ENCODE measurements at regions not wholly inside any gene's neighbourhood (a gene's known extent, or its start where the extent isn't known, plus 50 kb on each side); places are given as distances from the start of the nearest gene placed in this dataset.
"Not testable (repeated sequence)": the region's sequence is repeated elsewhere in the genome, so short reads cannot be mapped to it uniquely, and the experiment has no call there.

DNA sequence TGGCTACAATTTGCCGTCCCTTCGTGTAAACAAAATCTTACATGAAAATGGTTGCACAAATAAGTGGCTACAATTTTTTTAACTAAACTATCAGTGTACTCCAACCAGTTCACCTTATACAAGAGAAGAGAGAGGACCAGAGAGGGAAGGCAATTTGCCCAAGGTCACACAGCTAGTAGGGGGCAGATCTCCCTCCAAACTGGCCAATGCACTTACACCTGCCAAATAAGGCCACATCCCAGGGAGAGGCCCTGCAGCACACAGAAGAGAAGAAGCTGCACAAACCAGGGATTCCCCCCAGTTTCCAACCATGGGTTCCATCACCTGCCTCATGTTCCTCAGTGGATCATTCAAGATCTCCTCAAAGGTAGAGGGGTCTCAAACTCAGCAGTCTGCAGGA, 349.9 kb downstream of the SOX9 start:
- H3K4me1 Mint-ChIP-seq, result no peaks in the 10 kb centered on the region
- H3K36me3 Mint-ChIP-seq, result no peaks in the 10 kb centered on the region
- Histone ChIP-seq H3K9me3 (ENCODE audit: control insufficient read depth, insufficient read depth, low read length) (no peaks in the 10 kb centered on the region), H3K4me1 (ENCODE audit: control insufficient read depth, insufficient read depth, low read length) (no peaks in the 10 kb centered on the region), H3K27me3 (ENCODE audit: control insufficient read depth, insufficient read depth, low read length) (no peaks in the 10 kb centered on the region), H3K36me3 (ENCODE audit: control insufficient read depth, insufficient read depth, low read length) (no peaks in the 10 kb centered on the region), H3K4me3 (ENCODE audit: low read length) (no peak overlapping the region), H3K27ac (ENCODE audit: low read length) (no peak overlapping the region)
- H3K27me3 Mint-ChIP-seq (ENCODE audit: low read depth in 2 of 2), result peaks cover 4 to 7% of the 10 kb centered on the region in 2 donors
- no peak overlapping the region for H3K4me3 Mint-ChIP-seq
- H3K9me3 Mint-ChIP-seq, result no peaks in the 10 kb centered on the region
- intact Hi-C loops (cut with micrococcal nuclease), result no loop called here
- no peak for TF ChIP-seq CTCF (IDR thresholded peaks at IDR 0.05)
- ATAC-seq, result no peak
- 100% methylated on average over 2 of the region's 2 CpGs for WGBS (ENCODE audit: insufficient coverage)
- H3K27ac Mint-ChIP-seq, result no peak overlapping the region
- DNase-seq, result no peak

- Mint-ChIP-seq H3K9me3 (no peaks in the 10 kb centered on the region), H3K36me3 (no peaks in the 10 kb centered on the region), H3K4me1 (no peaks in the 10 kb centered on the region), H3K27me3 (ENCODE audit: low read depth in 2 of 2) (peaks cover 7 to 13% of the 10 kb centered on the region in 2 donors), H3K4me3 (no peak overlapping the region), H3K27ac (no peak overlapping the region)
- TF ChIP-seq CTCF (IDR thresholded peaks at IDR 0.05), result no peak
- Histone ChIP-seq H3K4me3 (ENCODE audit: low read length) (no peak overlapping the region), H3K27ac (ENCODE audit: low read length) (no peak overlapping the region), H3K4me1 (ENCODE audit: control insufficient read depth, insufficient read depth, low read length) (no peaks in the 10 kb centered on the region), H3K27me3 (ENCODE audit: control insufficient read depth, insufficient read depth, low read length) (no peaks in the 10 kb centered on the region), H3K36me3 (ENCODE audit: control insufficient read depth, insufficient read depth, low read length) (no peaks in the 10 kb centered on the region), H3K9me3 (ENCODE audit: control insufficient read depth, insufficient read depth, low read length) (no peaks in the 10 kb centered on the region)
- ATAC-seq (no peak), DNase-seq (no peak)
- intact Hi-C loops (cut with micrococcal nuclease), result no loop called here
- WGBS (ENCODE audit: insufficient coverage), result 80% methylated on average over 3 of the region's 3 CpGs
Measured at GRCh38 chr17:72471296-72471695, 350.5 kb downstream of the SOX9 start.

DNA sequence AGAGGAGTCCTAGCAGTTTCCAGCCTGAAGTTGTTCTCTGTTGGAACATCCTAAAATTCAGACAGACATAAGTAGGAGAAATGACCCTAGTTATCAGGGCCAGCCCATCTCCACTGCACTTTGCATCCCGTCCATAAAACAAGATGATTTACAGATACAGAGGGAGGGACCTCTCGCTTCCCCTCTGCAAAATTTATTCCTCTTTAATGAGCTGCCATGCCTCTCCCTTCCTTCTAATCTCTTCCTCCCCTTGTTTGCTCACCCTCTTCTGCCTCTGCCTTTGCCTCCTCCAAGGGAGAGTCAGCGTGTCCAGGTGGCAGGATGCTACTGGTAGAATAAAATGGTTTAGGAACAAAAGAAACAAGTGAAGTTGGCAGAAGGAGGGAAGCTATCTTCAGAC, 351.3 kb downstream of the SOX9 start:
- no peak overlapping the region for H3K27ac Mint-ChIP-seq
- peaks cover 11 to 21% of the 10 kb centered on the region in 2 donors for H3K27me3 Mint-ChIP-seq (ENCODE audit: low read depth in 2 of 2)
- no peak overlapping the region for H3K4me3 Mint-ChIP-seq
- ATAC-seq (no peak), DNase-seq (no peak)
- H3K27me3 ChIP-seq (ENCODE audit: control insufficient read depth, insufficient read depth, low read length), result no peaks in the 10 kb centered on the region
- no peaks in the 10 kb centered on the region for H3K4me1 ChIP-seq (ENCODE audit: control insufficient read depth, insufficient read depth, low read length)
- H3K9me3 ChIP-seq (ENCODE audit: control insufficient read depth, insufficient read depth, low read length), result no peaks in the 10 kb centered on the region
- no peaks in the 10 kb centered on the region for H3K36me3 ChIP-seq (ENCODE audit: control insufficient read depth, insufficient read depth, low read length)
- H3K4me1 Mint-ChIP-seq, result no peaks in the 10 kb centered on the region
- H3K36me3 Mint-ChIP-seq, result no peaks in the 10 kb centered on the region
- H3K27ac ChIP-seq (ENCODE audit: low read length), result no peak overlapping the region
- no peak overlapping the region for H3K4me3 ChIP-seq (ENCODE audit: low read length)
- WGBS (ENCODE audit: insufficient coverage), result 24% methylated on average over 3 of the region's 3 CpGs
- no peak for TF ChIP-seq CTCF (IDR thresholded peaks at IDR 0.05)
- no peaks in the 10 kb centered on the region for H3K9me3 Mint-ChIP-seq
- intact Hi-C loops (cut with micrococcal nuclease), result no loop called here

DNA sequence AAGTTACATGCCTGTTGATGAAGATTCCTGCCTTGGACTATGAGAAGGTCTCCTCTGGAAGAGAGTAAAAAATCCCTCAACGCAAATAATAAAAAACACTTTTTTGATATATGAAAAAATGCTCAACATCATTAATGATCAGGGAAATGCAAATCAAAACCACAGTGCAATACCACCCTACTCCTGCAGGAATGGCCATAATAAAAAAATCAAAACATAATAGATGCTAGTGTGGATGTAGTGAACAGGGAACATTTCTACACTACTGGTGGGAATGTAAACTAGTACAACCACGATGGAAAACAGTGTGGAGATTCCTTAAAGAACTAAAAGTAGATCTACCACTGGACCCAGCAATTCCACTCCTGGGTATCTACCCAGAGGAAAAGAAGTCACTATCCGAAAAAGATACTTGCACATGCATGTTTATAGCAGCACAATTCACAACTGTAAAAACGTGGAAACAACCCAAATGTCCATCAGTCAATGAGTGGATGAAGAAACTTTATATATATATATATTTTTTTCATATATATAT, 352.1 kb downstream of the SOX9 start:
- WGBS (ENCODE audit: insufficient coverage), result no CpG with 5 or more reads among the region's 4 CpGs
- H3K36me3 Mint-ChIP-seq; intact Hi-C loops (cut with micrococcal nuclease); H3K9me3 ChIP-seq (ENCODE audit: control insufficient read depth, insufficient read depth, low read length); DNase-seq; H3K27ac Mint-ChIP-seq; H3K27ac ChIP-seq (ENCODE audit: low read length); ATAC-seq; H3K36me3 ChIP-seq (ENCODE audit: control insufficient read depth, insufficient read depth, low read length); H3K4me3 ChIP-seq (ENCODE audit: low read length); H3K9me3 Mint-ChIP-seq; H3K4me3 Mint-ChIP-seq; H3K27me3 ChIP-seq (ENCODE audit: control insufficient read depth, insufficient read depth, low read length); H3K4me1 ChIP-seq (ENCODE audit: control insufficient read depth, insufficient read depth, low read length); H3K4me1 Mint-ChIP-seq: not testable (repeated sequence)
- peaks cover 11 to 23% of the 10 kb centered on the region in 2 donors for H3K27me3 Mint-ChIP-seq (ENCODE audit: low read depth in 2 of 2)

Measured in natural killer cell (primary cell).